Mammary epithelial cell (primary cell): ENCODE measurements at regions not wholly inside any gene's neighbourhood (a gene's known extent, or its start where the extent isn't known, plus 50 kb on each side); places are given as distances from the start of the nearest gene placed in this dataset.

Source experiments
- EZH2 ChIP-seq: IDR thresholded peaks from 2 replicates; pipeline ENCODE4 v1.6.1; 2012; ENCODE audit warnings: low read length, inconsistent platforms, borderline replicate concordance
- TF ChIP-seq, protein P1 (sequence below), 2 donors: IDR thresholded peaks in 1 of 2; conservative IDR thresholded peaks in 1 of 2; 2 replicates each; pipeline ENCODE4 v1.5.1; 2011 to 2012; ENCODE audit warnings: inconsistent platforms in 2 of 2, low read length in 2 of 2, mild to moderate bottlenecking in 2 of 2, control low read depth in 1 of 2, low read depth in 1 of 2; ENCODE audit not compliant: insufficient read depth in 1 of 2; ENCODE audit errors: extremely low read depth in 1 of 2

DNA sequence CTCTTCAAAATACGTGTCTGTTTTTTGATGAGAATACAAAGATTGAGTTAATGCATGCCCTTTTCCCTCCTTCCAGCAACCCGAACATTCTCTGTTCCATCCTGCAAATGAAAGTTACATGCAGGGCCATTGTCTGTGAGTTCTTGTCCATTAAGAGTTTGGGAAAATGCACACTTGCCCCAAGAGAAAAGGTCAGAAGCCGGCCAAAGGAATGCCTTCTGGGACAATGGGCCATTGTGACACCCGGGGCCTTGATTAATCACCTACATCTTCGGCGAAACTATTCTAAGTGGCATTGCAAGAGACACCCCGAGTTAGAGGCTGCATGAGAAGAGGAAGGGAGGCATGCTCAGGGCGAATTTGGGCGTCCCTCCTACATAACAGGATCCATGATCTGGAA, 73.7 kb upstream of the COPS8 start:
- no peak for TF ChIP-seq EZH2
- TF ChIP-seq, protein P1, sequence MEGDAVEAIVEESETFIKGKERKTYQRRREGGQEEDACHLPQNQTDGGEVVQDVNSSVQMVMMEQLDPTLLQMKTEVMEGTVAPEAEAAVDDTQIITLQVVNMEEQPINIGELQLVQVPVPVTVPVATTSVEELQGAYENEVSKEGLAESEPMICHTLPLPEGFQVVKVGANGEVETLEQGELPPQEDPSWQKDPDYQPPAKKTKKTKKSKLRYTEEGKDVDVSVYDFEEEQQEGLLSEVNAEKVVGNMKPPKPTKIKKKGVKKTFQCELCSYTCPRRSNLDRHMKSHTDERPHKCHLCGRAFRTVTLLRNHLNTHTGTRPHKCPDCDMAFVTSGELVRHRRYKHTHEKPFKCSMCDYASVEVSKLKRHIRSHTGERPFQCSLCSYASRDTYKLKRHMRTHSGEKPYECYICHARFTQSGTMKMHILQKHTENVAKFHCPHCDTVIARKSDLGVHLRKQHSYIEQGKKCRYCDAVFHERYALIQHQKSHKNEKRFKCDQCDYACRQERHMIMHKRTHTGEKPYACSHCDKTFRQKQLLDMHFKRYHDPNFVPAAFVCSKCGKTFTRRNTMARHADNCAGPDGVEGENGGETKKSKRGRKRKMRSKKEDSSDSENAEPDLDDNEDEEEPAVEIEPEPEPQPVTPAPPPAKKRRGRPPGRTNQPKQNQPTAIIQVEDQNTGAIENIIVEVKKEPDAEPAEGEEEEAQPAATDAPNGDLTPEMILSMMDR (conservative IDR thresholded peaks at IDR 0.05 in 1 of 2, IDR thresholded peaks at IDR 0.05 in 1 of 2; ENCODE audit: extremely low read depth in 1 of 2, insufficient read depth in 1 of 2, low read depth in 1 of 2, low read length in 2 of 2) = no peak
